HepG2 (cell line): ENCODE measurements at regions not wholly inside any gene's neighbourhood (a gene's known extent, or its start where the extent isn't known, plus 50 kb on each side); places are given as distances from the start of the nearest gene placed in this dataset.

Experiments
- AFF4 ChIP-seq: sonication (generic); formaldehyde crosslinking; IDR thresholded peaks from 2 replicates; pipeline ENCODE4 v1.4.0; 2020; ENCODE audit warnings: missing genetic modification reagents
- BORCS8-MEF2B ChIP-seq: sonication (generic); formaldehyde crosslinking; IDR thresholded peaks from 2 replicates; pipeline ENCODE4 v1.8.0; 2022; ENCODE audit warnings: mild to moderate bottlenecking, missing genetic modification reagents
- MAFF ChIP-seq: IDR thresholded peaks from 2 replicates; pipeline ENCODE4 v1.6.1; 2011; ENCODE audit warnings: low read depth, low read length, improper control_type of control experiment
- PITX1 ChIP-seq: sonication (generic); formaldehyde crosslinking; IDR thresholded peaks from 2 replicates; pipeline ENCODE4 v1.5.1; 2020; ENCODE audit warnings: mild to moderate bottlenecking, missing genetic modification reagents
- ZNF136 ChIP-seq: sonication (generic); formaldehyde crosslinking; IDR thresholded peaks from 2 replicates; pipeline ENCODE4 v1.8.1; 2022; ENCODE audit warnings: low read depth, mild to moderate bottlenecking, moderate library complexity, missing genetic modification reagents
- ZNF407 ChIP-seq: sonication (generic); formaldehyde crosslinking; IDR thresholded peaks from one replicate; pipeline ENCODE4 v1.5.1; 2020; ENCODE audit warnings: mild to moderate bottlenecking, missing genetic modification reagents; ENCODE audit errors: not compliant biosample characterization
- ZNF614 ChIP-seq: IDR thresholded peaks from 2 replicates; pipeline ENCODE4 v1.6.1; 2018; ENCODE audit warnings: missing biosample characterization, missing genetic modification reagents, inconsistent platforms, borderline replicate concordance
- ZNF772 ChIP-seq: sonication (generic); formaldehyde crosslinking; IDR thresholded peaks from 2 replicates; pipeline ENCODE4 v1.5.0; 2020; ENCODE audit warnings: mild to moderate bottlenecking, missing genetic modification reagents

DNA sequence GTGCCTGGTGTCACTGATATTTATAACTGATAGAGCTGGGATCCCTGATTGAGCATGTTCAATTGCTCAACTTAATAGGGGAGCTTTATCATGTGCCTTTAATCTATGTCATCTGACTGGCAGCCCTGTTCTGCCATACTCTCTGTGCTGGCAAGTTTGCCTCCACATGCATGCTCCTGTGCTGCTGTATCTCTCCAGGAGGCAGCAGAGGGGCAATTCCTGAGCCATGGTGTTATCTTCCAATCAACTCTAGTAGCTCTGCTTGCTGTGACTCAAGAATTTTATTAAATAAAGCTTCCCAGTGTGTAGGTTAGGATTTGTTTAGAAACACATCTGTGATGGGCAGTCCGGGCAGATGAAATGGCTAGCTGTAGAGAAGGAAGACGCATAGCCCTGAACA is 642.0 kb downstream of the KIF4B start (continued):
- TF ChIP-seq ZNF407 (CRISPR knock-in tag) (no peak), AFF4 (CRISPR knock-in tag) (no peak), BORCS8-MEF2B (no peak), PITX1 (CRISPR knock-in tag) (no peak), MAFF (no peak), ZNF614 (CRISPR knock-in tag) (no peak), ZNF772 (CRISPR knock-in tag) (no peak), ZNF136 (CRISPR knock-in tag) (no peak)
